ENCODE measurements at regions not wholly inside any gene's neighbourhood (a gene's known extent, or its start where the extent isn't known, plus 50 kb on each side); places are given as distances from the start of the nearest gene placed in this dataset.
"Not testable (repeated sequence)": the region's sequence is repeated elsewhere in the genome, so short reads cannot be mapped to it uniquely, and the experiment has no call there.

GRCh38 chr9:110092792-110093191 is 115.2 kb downstream of the C9orf152 start:
- H3K9me3 ChIP-seq, result no peaks in the 10 kb centered on the region
- H3K4me1 ChIP-seq, result peaks cover 0 to 10% (median 4%) of the 10 kb centered on the region in 4 donors
- H3K27me3 ChIP-seq, result no peaks in the 10 kb centered on the region
- H3K27ac ChIP-seq, result no peak overlapping the region
- H3K36me3 ChIP-seq, result no peaks in the 10 kb centered on the region
- no peak overlapping the region for H3K4me3 ChIP-seq
- TF ChIP-seq POLR2A (IDR thresholded peaks at IDR 0.05) (no peak), CTCF (IDR thresholded peaks at IDR 0.05) (no peak)
- no peak for DNase-seq

GRCh38 chr9:110093417-110093816 is 114.5 kb downstream of the C9orf152 start:
- TF ChIP-seq POLR2A (IDR thresholded peaks at IDR 0.05), result no peak
- no peak for TF ChIP-seq CTCF (IDR thresholded peaks at IDR 0.05)
- H3K9me3 ChIP-seq, result no peaks in the 10 kb centered on the region
- no peaks in the 10 kb centered on the region for H3K27me3 ChIP-seq
- no peaks in the 10 kb centered on the region for H3K36me3 ChIP-seq
- no peak overlapping the region for H3K27ac ChIP-seq
- H3K4me3 ChIP-seq, result no peak overlapping the region
- H3K4me1 ChIP-seq, result peaks cover 0 to 10% (median 4%) of the 10 kb centered on the region in 4 donors
- no peak for DNase-seq

- Histone ChIP-seq H3K4me3 (no peak overlapping the region), H3K4me1 (peaks cover 0 to 10% (median 4%) of the 10 kb centered on the region in 4 donors), H3K27ac (no peak overlapping the region), H3K9me3 (no peaks in the 10 kb centered on the region), H3K27me3 (no peaks in the 10 kb centered on the region), H3K36me3 (no peaks in the 10 kb centered on the region)
- no peak for TF ChIP-seq POLR2A (IDR thresholded peaks at IDR 0.05)
- TF ChIP-seq CTCF (IDR thresholded peaks at IDR 0.05), result no peak
- no peak for DNase-seq
Measured at GRCh38 chr9:110093871-110094270, 114.1 kb downstream of the C9orf152 start.

- DNase-seq, result no peak
- Histone ChIP-seq H3K4me3 (no peak overlapping the region), H3K27me3 (no peaks in the 10 kb centered on the region), H3K4me1 (peaks cover 0 to 10% (median under 1%) of the 10 kb centered on the region in 4 donors), H3K9me3 (no peaks in the 10 kb centered on the region), H3K36me3 (no peaks in the 10 kb centered on the region), H3K27ac (peak overlapping the region in 3 of 4 donors; percentile 13 to 39 (median 14))
- TF ChIP-seq CTCF (IDR thresholded peaks at IDR 0.05) (no peak), POLR2A (IDR thresholded peaks at IDR 0.05) (no peak)
Measured at GRCh38 chr9:110095161-110095595, 112.8 kb downstream of the C9orf152 start.

- no peak for TF ChIP-seq POLR2A (IDR thresholded peaks at IDR 0.05)
- TF ChIP-seq CTCF (IDR thresholded peaks at IDR 0.05), result no peak
Measured at GRCh38 chr9:110095776-110096175, 112.2 kb downstream of the C9orf152 start.

GRCh38 chr9:110096674-110097073 is 111.3 kb downstream of the C9orf152 start:
- not testable (repeated sequence) for H3K27me3 ChIP-seq, H3K9me3 ChIP-seq, H3K4me3 ChIP-seq, H3K36me3 ChIP-seq, DNase-seq, H3K4me1 ChIP-seq
- peak overlapping the region in 1 of 4 donors; percentile 14 for H3K27ac ChIP-seq

More at GRCh38 chr9:110095776-110096175, 112.2 kb downstream of the C9orf152 start:
- Histone ChIP-seq H3K27ac (peak overlapping the region in 2 of 4 donors; percentile 14 to 39), H3K27me3 (no peaks in the 10 kb centered on the region), H3K9me3 (no peaks in the 10 kb centered on the region), H3K36me3 (no peaks in the 10 kb centered on the region), H3K4me3 (no peak overlapping the region), H3K4me1 (peaks cover 0 to 10% (median 0%) of the 10 kb centered on the region in 4 donors)
- DNase-seq, result no peak
